ENCODE measurements at regions not wholly inside any gene's neighbourhood (a gene's known extent, or its start where the extent isn't known, plus 50 kb on each side); places are given as distances from the start of the nearest gene placed in this dataset.

DNA sequence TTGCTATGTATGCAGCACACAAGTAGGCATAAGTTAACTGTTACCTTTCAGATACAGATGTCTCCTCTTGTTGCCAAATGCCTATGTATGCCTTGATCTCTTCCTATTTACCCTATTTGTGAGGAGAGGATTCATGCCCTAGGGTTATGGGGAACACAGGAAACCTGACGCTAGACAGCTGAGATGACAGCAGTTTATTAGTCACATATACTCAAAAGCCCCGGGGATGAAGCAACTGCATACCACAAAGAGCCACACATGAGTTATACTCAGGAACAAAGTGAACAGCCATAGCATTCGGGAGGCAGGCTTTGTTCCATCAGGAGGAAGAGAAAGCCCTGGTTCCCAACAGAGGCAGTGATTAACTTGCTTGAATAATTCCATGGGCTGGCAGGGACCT is 1011.7 kb upstream of the PCDH7 start:
- TF ChIP-seq, protein P1, sequence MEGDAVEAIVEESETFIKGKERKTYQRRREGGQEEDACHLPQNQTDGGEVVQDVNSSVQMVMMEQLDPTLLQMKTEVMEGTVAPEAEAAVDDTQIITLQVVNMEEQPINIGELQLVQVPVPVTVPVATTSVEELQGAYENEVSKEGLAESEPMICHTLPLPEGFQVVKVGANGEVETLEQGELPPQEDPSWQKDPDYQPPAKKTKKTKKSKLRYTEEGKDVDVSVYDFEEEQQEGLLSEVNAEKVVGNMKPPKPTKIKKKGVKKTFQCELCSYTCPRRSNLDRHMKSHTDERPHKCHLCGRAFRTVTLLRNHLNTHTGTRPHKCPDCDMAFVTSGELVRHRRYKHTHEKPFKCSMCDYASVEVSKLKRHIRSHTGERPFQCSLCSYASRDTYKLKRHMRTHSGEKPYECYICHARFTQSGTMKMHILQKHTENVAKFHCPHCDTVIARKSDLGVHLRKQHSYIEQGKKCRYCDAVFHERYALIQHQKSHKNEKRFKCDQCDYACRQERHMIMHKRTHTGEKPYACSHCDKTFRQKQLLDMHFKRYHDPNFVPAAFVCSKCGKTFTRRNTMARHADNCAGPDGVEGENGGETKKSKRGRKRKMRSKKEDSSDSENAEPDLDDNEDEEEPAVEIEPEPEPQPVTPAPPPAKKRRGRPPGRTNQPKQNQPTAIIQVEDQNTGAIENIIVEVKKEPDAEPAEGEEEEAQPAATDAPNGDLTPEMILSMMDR (IDR thresholded peaks at IDR 0.05): no peak
- no peak for TF ChIP-seq POLR2A (IDR thresholded peaks at IDR 0.05)
